ENCODE measurements at regions not wholly inside any gene's neighbourhood (a gene's known extent, or its start where the extent isn't known, plus 50 kb on each side); places are given as distances from the start of the nearest gene placed in this dataset.

- no peaks in the 10 kb centered on the region for H3K4me1 ChIP-seq
- no peak for DNase-seq
- H3K4me3 ChIP-seq = no peak overlapping the region
- H3K9me3 ChIP-seq = peaks cover 0 to 8% (median 0%) of the 10 kb centered on the region in 3 donors
- H3K36me3 ChIP-seq = no peaks in the 10 kb centered on the region
- WGBS, 2 donors = 44 to 56% methylated on average over 3 of the region's 3 CpGs
- H3K27me3 ChIP-seq = no peaks in the 10 kb centered on the region
- TF ChIP-seq POLR2A (IDR thresholded peaks at IDR 0.05) = no peak
- no peak for TF ChIP-seq CTCF (IDR thresholded peaks at IDR 0.05)
- no peak overlapping the region for H3K27ac ChIP-seq
- intact Hi-C loops (cut with DNase I) = no loop called here
These were observed 855.9 kb downstream of the LTN1 start for GRCh38 chr21:28136656-28137255.

GRCh38 chr21:28135646-28136045 is 857.0 kb downstream of the LTN1 start:
- 65 to 86% methylated on average over 2 of the region's 2 CpGs for WGBS, 2 donors
- Histone ChIP-seq H3K4me1 (no peaks in the 10 kb centered on the region), H3K36me3 (no peaks in the 10 kb centered on the region), H3K4me3 (no peak overlapping the region), H3K9me3 (peaks cover 0 to 18% (median 9%) of the 10 kb centered on the region in 3 donors), H3K27ac (no peak overlapping the region), H3K27me3 (no peaks in the 10 kb centered on the region)
- intact Hi-C loops (cut with DNase I) = no loop called here
- no peak for DNase-seq
- TF ChIP-seq POLR2A (IDR thresholded peaks at IDR 0.05) (no peak), CTCF (IDR thresholded peaks at IDR 0.05) (no peak)

GRCh38 chr21:28133116-28133515 is 859.6 kb downstream of the LTN1 start:
- Histone ChIP-seq H3K4me1 (no peaks in the 10 kb centered on the region), H3K27me3 (no peaks in the 10 kb centered on the region), H3K27ac (no peak overlapping the region), H3K9me3 (peaks cover 0 to 10% (median 9%) of the 10 kb centered on the region in 3 donors), H3K4me3 (no peak overlapping the region), H3K36me3 (no peaks in the 10 kb centered on the region)
- intact Hi-C loops (cut with DNase I) = no loop called here
- 83 to 100% methylated on average over 2 of the region's 2 CpGs for WGBS, 2 donors
- DNase-seq = no peak
- TF ChIP-seq CTCF (IDR thresholded peaks at IDR 0.05) (no peak), POLR2A (IDR thresholded peaks at IDR 0.05) (no peak)

- H3K27ac ChIP-seq = no peak overlapping the region
- DNase-seq = no peak
- intact Hi-C loops (cut with DNase I) = no loop called here
- no peaks in the 10 kb centered on the region for H3K4me1 ChIP-seq
- H3K4me3 ChIP-seq = no peak overlapping the region
- TF ChIP-seq CTCF (IDR thresholded peaks at IDR 0.05) (no peak), POLR2A (IDR thresholded peaks at IDR 0.05) (no peak)
- peaks cover 0 to 10% (median 9%) of the 10 kb centered on the region in 3 donors for H3K9me3 ChIP-seq
- no peaks in the 10 kb centered on the region for H3K36me3 ChIP-seq
- no peaks in the 10 kb centered on the region for H3K27me3 ChIP-seq
- WGBS, 2 donors = 77 to 80% methylated on average over 1 of the region's 1 CpG
These were observed 860.0 kb downstream of the LTN1 start for GRCh38 chr21:28132713-28133112.

GRCh38 chr21:28127175-28127785 is 865.4 kb downstream of the LTN1 start:
- 23 to 26% methylated on average over 2 of the region's 2 CpGs for WGBS, 2 donors
- no peaks in the 10 kb centered on the region for H3K36me3 ChIP-seq
- H3K27ac ChIP-seq = peak overlapping the region in 3 of 4 donors; percentile 24 to 52 (median 43)
- no peak for DNase-seq
- H3K4me1 ChIP-seq = no peaks in the 10 kb centered on the region
- no peak for TF ChIP-seq CTCF (IDR thresholded peaks at IDR 0.05)
- no peak for TF ChIP-seq POLR2A (IDR thresholded peaks at IDR 0.05)
- no peak overlapping the region for H3K4me3 ChIP-seq
- H3K27me3 ChIP-seq = no peaks in the 10 kb centered on the region
- intact Hi-C loops (cut with DNase I) = no loop called here
- H3K9me3 ChIP-seq = peaks cover 0 to 10% (median 9%) of the 10 kb centered on the region in 3 donors
